Right kidney (tissue), 1 donor: ENCODE measurements at regions not wholly inside any gene's neighbourhood (a gene's known extent, or its start where the extent isn't known, plus 50 kb on each side); places are given as distances from the start of the nearest gene placed in this dataset.

Experiments
- DNase-seq: peaks from one replicate; pipeline ENCODE4 v3.0.0-alpha.2; 2016

GRCh38 chr10:30117812-30118501, 58.6 kb upstream of the JCAD start:
- no peak for DNase-seq

- DNase-seq: peak; percentile 37
Measured at GRCh38 chr10:30116041-30116491, 56.7 kb upstream of the JCAD start.

GRCh38 chr10:30115626-30115940, 56.2 kb upstream of the JCAD start:
- DNase-seq: peak; percentile 41

GRCh38 chr10:30114881-30115625, 55.7 kb upstream of the JCAD start:
- DNase-seq: peak; percentile 47

- DNase-seq: no peak
Measured at GRCh38 chr10:30114401-30114800, 55.0 kb upstream of the JCAD start.

- no peak for DNase-seq
Measured at GRCh38 chr10:30111340-30112022, 52.1 kb upstream of the JCAD start.
